ENCODE measurements at regions not wholly inside any gene's neighbourhood (a gene's known extent, or its start where the extent isn't known, plus 50 kb on each side); places are given as distances from the start of the nearest gene placed in this dataset.

GRCh38 chr11:110974731-110975130 lies 262.5 kb upstream of the ARHGAP20 start:
- DNase-seq: no peak

DNA sequence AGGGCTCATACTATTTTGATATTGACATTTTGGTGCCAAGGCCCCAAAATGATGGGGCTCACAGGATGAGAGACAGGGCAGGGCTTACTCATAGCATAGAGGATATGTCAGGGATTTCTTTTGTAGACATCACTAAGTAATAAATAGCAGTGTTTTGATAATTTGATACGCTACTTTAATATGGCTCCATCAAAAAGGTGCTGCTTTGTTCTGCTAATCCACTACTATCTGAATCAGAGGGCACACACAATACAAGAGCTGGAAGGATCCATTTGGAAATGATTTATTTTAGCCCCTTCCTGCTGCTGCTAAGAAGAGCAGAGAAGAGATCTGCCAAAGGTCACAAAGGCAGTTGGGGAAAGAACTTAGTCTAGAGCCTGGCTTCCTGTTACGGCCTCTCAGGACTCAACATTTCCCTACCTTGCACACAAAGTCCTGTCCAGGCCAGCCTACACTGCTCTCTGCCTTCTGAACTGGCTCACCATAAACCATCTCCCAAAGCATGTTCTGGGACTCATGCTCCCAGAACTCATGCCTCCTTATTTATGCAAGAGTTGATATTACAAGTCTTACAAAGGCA lies 261.3 kb upstream of the ARHGAP20 start:
- DNase-seq: no peak

DNA sequence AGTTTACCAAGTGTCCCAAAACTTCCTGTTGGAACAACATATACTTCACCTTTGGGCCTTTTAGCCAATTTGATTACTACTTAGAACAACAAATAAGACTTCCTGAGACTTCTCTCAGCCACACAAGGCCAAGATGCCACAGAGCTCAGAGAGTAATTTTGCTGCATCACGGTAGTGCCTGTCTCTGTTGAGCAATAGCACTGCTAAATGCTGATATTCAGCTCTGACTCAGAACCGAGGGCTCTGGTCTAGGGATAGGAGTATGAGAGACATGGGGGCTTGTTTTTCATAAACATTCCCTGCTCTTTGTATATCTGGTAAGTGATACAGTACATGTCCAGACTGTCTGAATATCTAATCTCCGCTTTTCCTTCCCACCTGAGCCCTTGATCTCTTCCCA lies 260.4 kb upstream of the ARHGAP20 start:
- no peak for DNase-seq

GRCh38 chr11:110972106-110972505 lies 259.9 kb upstream of the ARHGAP20 start:
- no peak for DNase-seq

GRCh38 chr11:110971140-110971539 lies 258.9 kb upstream of the ARHGAP20 start:
- no peak for DNase-seq

DNA sequence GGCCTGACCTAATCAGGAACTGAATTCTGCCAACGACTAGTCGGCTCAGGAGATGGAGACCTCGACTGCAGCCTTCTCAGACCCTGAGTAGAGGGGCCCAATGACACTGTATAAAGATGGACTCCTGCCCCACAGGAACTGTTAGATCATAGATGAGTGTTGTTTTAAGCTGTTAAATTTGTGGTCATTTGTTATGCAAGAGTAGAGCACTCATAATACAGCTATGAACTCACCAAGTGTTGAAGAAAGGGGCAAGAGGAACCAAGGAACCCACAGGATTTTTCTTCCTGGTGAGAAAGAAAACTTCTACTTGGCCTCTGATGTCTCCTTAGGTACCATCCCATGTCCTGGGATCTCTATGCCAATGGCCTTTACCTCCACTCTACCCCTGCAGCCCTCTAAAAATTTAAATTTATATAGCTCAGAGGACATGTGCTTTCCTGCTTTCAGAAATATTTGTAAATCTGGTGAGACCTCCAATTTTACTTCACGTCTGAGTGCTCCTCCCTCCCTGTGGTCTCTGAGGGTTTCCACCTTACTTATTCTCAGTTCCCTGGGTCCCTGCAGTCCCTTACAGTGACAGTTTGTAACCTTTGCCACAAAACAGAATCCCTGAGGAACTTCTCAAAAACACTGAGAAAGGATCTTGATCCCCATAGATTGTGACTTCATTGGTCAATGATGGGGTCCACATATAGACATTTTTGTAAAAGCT lies 256.3 kb upstream of the ARHGAP20 start:
- DNase-seq: no peak

DNA sequence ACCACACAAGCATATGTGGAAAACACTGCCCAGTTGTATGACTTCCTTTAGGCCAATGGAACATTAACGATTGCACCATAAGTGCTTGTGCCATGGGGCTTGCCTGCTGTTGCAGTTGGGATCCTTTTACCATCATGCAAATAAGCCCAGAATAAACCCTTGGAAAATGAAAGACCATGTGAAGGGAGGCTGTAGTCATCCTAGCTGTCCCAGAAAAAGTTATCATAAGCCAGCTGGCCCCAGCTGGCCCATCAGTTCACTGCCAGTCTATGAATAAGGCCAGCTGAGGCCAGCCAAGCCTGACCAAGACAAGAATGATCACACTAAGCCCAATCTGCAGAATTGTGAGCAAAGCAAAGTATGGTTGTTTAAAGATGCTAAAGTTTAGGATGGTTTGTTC lies 253.9 kb upstream of the ARHGAP20 start:
- no peak for DNase-seq

- DNase-seq: no peak
Observed at GRCh38 chr11:110962921-110963320, 250.7 kb upstream of the ARHGAP20 start.

DNA sequence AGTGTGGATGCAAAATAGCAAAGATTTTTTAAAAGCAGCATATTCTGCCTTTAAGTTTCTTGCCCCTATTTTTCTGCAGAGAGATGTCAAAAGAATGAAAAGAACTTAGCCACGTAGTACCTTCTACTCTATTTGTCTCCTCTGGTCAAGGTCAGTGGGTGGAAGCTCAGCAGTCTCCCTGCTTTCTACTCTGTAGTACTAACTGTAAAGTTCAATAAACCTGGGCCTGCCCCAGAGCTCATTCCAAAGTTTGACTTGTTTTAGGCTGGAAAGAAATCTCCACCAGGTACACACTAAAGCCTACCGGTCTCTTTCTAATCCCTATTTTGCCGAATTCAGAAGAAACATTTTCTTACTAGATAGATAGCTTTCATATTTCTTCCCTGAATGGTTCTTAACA lies 247.9 kb upstream of the ARHGAP20 start:
- DNase-seq: no peak

- no peak for DNase-seq
Observed at GRCh38 chr11:110958216-110958615, 246.0 kb upstream of the ARHGAP20 start.

- DNase-seq: no peak
Observed at GRCh38 chr11:110955776-110956175, 243.5 kb upstream of the ARHGAP20 start.

GRCh38 chr11:110951950-110952503 lies 239.8 kb upstream of the ARHGAP20 start:
- no peak for DNase-seq

- DNase-seq: peak; percentile 73
Observed at GRCh38 chr11:110951037-110951949, 239.1 kb upstream of the ARHGAP20 start.

- no peak for DNase-seq
Observed at GRCh38 chr11:110948112-110948511, 235.9 kb upstream of the ARHGAP20 start.

DNA sequence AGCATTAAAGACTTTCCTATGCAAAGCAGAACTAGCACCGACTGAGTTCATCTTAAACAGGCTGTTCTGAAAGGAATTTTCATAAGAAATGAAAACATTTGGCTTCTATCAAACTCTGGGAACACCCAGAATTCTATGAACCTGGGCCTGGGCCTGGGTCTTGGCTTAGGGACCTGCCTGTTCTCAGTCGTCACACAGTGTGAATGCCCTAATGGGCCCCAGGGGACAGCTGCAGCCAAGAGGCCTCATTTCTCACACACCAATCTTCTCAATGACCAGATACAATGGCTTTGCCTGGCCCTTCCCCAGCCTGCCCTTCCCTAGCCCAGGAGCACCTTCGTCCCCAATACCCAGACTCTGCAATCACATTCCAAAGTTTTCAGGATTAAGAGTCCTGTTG lies 234.9 kb upstream of the ARHGAP20 start:
- no peak for DNase-seq

GRCh38 chr11:110939471-110939870 lies 227.2 kb upstream of the ARHGAP20 start:
- no peak for DNase-seq

DNA sequence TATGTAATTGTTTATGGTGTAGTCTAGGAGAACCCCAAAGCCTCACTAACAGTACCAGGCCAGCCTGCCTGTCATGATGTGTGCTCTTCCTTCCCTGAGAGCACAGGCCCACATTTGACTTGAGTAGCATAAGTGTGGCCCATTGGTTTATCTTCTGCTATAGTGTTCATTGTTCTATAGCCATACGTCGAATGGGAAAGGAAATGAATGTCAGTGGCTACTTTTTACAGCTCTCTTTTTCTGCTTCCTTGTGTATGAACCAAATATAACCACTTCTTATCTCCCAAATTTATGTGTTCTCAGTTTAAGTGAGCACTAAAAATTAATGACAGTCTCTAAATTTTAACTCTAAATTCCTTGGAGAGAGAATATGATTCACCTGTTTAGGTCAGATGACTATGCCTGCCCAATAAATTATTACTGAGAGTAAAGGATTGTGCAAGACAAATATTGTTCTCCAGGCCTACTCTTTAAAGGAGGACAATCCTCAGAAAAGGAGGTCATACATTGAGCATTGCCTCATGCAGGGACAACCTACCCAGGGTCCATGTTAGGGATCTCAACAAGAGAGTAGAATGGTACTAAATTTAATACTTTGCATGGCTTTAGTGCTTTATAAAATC lies 222.9 kb upstream of the ARHGAP20 start:
- no peak for DNase-seq

DNA sequence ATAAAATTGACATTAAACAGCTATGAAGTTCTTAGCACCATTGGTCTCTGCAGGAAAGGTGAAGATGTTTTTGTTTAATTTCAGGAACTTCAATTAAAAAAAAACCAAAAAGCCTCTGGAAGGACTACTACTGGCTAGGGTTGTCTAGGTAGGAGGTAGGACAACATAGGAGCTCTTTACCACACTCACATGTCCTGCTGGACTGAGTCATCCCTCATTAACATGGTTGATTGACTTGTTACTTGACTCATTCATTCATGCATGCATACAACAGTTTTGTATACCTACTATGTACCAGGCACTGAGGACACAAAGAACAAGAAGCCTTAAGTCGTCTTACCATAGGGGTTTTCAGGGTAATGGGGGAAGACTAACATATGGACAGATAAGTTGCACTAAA lies 216.9 kb upstream of the ARHGAP20 start:
- DNase-seq: no peak

GRCh38 chr11:110928391-110928790 lies 216.2 kb upstream of the ARHGAP20 start:
- no peak for DNase-seq

- no peak for DNase-seq
Observed at GRCh38 chr11:110921742-110922521, 209.7 kb upstream of the ARHGAP20 start.

DNA sequence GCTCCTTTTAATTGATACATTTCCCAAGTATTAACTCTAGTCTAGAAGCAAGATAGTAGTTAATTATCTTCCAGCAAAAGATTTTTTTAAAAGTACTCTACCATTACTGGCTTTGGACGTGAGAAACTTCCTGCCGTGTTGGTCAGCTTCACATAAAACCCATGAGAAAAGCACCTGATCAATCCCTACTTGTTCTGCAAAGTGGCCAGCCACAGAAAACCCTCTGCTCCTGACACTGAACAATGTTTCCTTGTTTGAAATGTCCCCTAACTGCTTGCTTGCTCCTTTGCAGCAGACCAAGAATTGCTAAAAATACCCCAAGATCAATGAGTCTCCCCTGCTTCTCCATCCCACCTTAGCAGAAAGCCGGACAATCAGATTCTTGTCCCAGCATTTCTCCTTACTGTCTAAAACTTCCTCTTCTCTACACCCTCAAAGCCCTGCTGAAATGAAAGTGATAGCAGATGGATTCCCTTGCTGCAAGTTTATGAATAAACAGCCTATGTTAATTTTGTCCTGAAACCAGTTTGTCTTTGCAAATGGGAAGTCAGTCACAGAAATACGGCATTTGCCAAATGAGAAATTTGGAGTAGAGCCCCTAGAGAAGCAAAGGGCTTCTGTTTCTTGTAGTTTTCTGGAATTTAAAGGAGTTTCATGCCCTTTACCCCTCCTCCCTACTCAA lies 207.1 kb upstream of the ARHGAP20 start:
- no peak for DNase-seq

DNA sequence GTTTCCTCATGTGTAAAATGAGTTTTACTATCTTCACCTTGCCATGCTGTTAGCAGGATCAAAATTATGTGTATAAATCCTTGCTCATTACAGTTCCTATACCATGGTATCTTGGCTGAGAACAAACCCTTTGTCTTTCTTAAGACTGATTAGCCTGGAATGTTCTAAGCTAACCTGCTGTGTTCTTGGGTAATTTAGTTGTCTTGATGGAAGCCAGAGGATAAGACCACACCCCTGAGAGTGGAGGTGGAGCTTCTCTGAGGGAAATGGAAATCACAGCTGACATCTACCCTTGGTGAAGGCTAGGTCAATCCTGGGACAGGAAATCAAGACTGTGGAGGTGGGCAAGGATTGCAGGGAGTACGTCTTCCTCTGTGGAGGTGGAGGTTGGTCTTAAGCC lies 206.1 kb upstream of the ARHGAP20 start:
- no peak for DNase-seq
